GM21515 (cell line): ENCODE measurements at regions not wholly inside any gene's neighbourhood (a gene's known extent, or its start where the extent isn't known, plus 50 kb on each side); places are given as distances from the start of the nearest gene placed in this dataset.

Experiments
- ATAC-seq: cut with Tn5 transposase; IDR thresholded peaks from one replicate; pipeline ENCODE4 v1.9.1; 2021; ENCODE audit not compliant: unreplicated experiment

GRCh38 chr10:28781296-28781695, 104.0 kb downstream of the BAMBI start:
- no peak for ATAC-seq

GRCh38 chr10:28783087-28783486, 105.8 kb downstream of the BAMBI start:
- ATAC-seq = no peak

- ATAC-seq = no peak
Observed at GRCh38 chr10:28785018-28785417, 107.7 kb downstream of the BAMBI start.

GRCh38 chr10:28788252-28788651, 110.9 kb downstream of the BAMBI start:
- no peak for ATAC-seq

GRCh38 chr10:28788762-28789161, 111.4 kb downstream of the BAMBI start:
- no peak for ATAC-seq

GRCh38 chr10:28790146-28790545, 112.8 kb downstream of the BAMBI start:
- ATAC-seq = no peak

- no peak for ATAC-seq
Observed at GRCh38 chr10:28793482-28793881, 116.2 kb downstream of the BAMBI start.

GRCh38 chr10:28794986-28795385, 117.7 kb downstream of the BAMBI start:
- ATAC-seq = no peak

- no peak for ATAC-seq
Observed at GRCh38 chr10:28796606-28797512, 119.5 kb downstream of the BAMBI start.

GRCh38 chr10:28797904-28798371, 120.6 kb downstream of the BAMBI start:
- no peak for ATAC-seq

GRCh38 chr10:28798428-28798955, 121.2 kb downstream of the BAMBI start:
- no peak for ATAC-seq

- no peak for ATAC-seq
Observed at GRCh38 chr10:28798964-28799363, 121.6 kb downstream of the BAMBI start.

- no peak for ATAC-seq
Observed at GRCh38 chr10:28800144-28800543, 122.8 kb downstream of the BAMBI start.

- ATAC-seq = no peak
Observed at GRCh38 chr10:28801247-28801646, 123.9 kb downstream of the BAMBI start.

GRCh38 chr10:28801869-28802268, 124.5 kb downstream of the BAMBI start:
- ATAC-seq = no peak

- ATAC-seq = no peak
Observed at GRCh38 chr10:28805390-28805789, 128.1 kb downstream of the BAMBI start.

- no peak for ATAC-seq
Observed at GRCh38 chr10:28806488-28806941, 129.2 kb downstream of the BAMBI start.

GRCh38 chr10:28806951-28807759, 129.8 kb downstream of the BAMBI start:
- ATAC-seq = no peak

- ATAC-seq = no peak
Observed at GRCh38 chr10:28807760-28808613, 130.7 kb downstream of the BAMBI start.

- ATAC-seq = no peak
Observed at GRCh38 chr10:28808693-28809092, 131.4 kb downstream of the BAMBI start.
